ENCODE measurements at regions not wholly inside any gene's neighbourhood (a gene's known extent, or its start where the extent isn't known, plus 50 kb on each side); places are given as distances from the start of the nearest gene placed in this dataset.

- Mint-ChIP-seq H3K27me3 (ENCODE audit: low read depth) (no peaks in the 10 kb centered on the region), H3K27ac (no peak overlapping the region), H3K9me3 (peaks cover 29% of the 10 kb centered on the region), H3K4me1 (peaks cover 2% of the 10 kb centered on the region; the same call in 1 of the 2 replicates), H3K4me3 (no peak overlapping the region), H3K36me3 (peaks cover 38% of the 10 kb centered on the region)
- no peak for DNase-seq (ENCODE audit: low spot score)
- ChIA-PET POLR2A (no interaction called here), CTCF (no interaction called here)
- no peak for ATAC-seq
- TF ChIP-seq ATF6 (CRISPR knock-in tag; IDR thresholded peaks at IDR 0.05): no peak
- no peak for TF ChIP-seq GRHL2 (CRISPR knock-in tag; IDR thresholded peaks at IDR 0.05; ENCODE audit: insufficient replicate concordance, severe bottlenecking)
- TF ChIP-seq TCF7 (CRISPR knock-in tag; IDR thresholded peaks at IDR 0.05; ENCODE audit: low read depth): no peak
- TF ChIP-seq ZNF263 (CRISPR knock-in tag; IDR thresholded peaks at IDR 0.05; ENCODE audit: low read depth): no peak
Measured at GRCh38 chr7:130974169-130974568, 240.2 kb upstream of the KLF14 start.

- no peak for TF ChIP-seq IRF2 (CRISPR knock-in tag; IDR thresholded peaks at IDR 0.05; ENCODE audit: borderline replicate concordance, low read depth)
- no peak for TF ChIP-seq ZNF281 (CRISPR knock-in tag; IDR thresholded peaks at IDR 0.05)
- TF ChIP-seq JAZF1 (CRISPR knock-in tag; IDR thresholded peaks at IDR 0.05): no peak
- no peak for TF ChIP-seq RORB (CRISPR knock-in tag; IDR thresholded peaks at IDR 0.05)
- no peak for TF ChIP-seq ZNF416 (CRISPR knock-in tag; IDR thresholded peaks at IDR 0.05)
- TF ChIP-seq ZSCAN18 (CRISPR knock-in tag; IDR thresholded peaks at IDR 0.05): no peak
- no peak for TF ChIP-seq NR2C2 (CRISPR knock-in tag; IDR thresholded peaks at IDR 0.05)
- TF ChIP-seq SMAD4 (CRISPR knock-in tag; IDR thresholded peaks at IDR 0.05): no peak
- TF ChIP-seq NFYB (CRISPR knock-in tag; conservative IDR thresholded peaks at IDR 0.05; ENCODE audit: low read depth): no peak
- TF ChIP-seq HMGXB4 (CRISPR knock-in tag; IDR thresholded peaks at IDR 0.05): no peak
- TF ChIP-seq GRHL2 (CRISPR knock-in tag; IDR thresholded peaks at IDR 0.05; ENCODE audit: insufficient replicate concordance, severe bottlenecking): no peak
- no peak for TF ChIP-seq NFE2L1 (CRISPR knock-in tag; IDR thresholded peaks at IDR 0.05)
- Mint-ChIP-seq H3K27ac (no peak overlapping the region), H3K4me1 (peaks cover 4% of the 10 kb centered on the region; the same call in 1 of the 2 replicates), H3K9me3 (peaks cover 29% of the 10 kb centered on the region), H3K36me3 (peaks cover 38% of the 10 kb centered on the region), H3K4me3 (no peak overlapping the region), H3K27me3 (ENCODE audit: low read depth) (no peaks in the 10 kb centered on the region)
- ATAC-seq (no peak), DNase-seq (ENCODE audit: low spot score) (no peak)
- ChIA-PET POLR2A (no interaction called here), CTCF (no interaction called here)
Measured at GRCh38 chr7:130974794-130975193, 240.8 kb upstream of the KLF14 start.

GRCh38 chr7:130975731-130976130 is 241.7 kb upstream of the KLF14 start:
- Mint-ChIP-seq H3K36me3 (peaks cover 38% of the 10 kb centered on the region), H3K4me3 (no peak overlapping the region), H3K27me3 (ENCODE audit: low read depth) (no peaks in the 10 kb centered on the region), H3K9me3 (peaks cover 29% of the 10 kb centered on the region), H3K27ac (no peak overlapping the region; the same call in 1 of the 2 replicates), H3K4me1 (peaks cover 4% of the 10 kb centered on the region; the same call in 1 of the 2 replicates)
- POLR2A ChIA-PET: no interaction called here
- DNase-seq (ENCODE audit: low spot score) (no peak), ATAC-seq (no peak)
- CTCF ChIA-PET: no interaction called here
- TF ChIP-seq MYBL2 (CRISPR knock-in tag; IDR thresholded peaks at IDR 0.05): no peak
- TF ChIP-seq ZNF219 (CRISPR knock-in tag; IDR thresholded peaks at IDR 0.05; ENCODE audit: borderline replicate concordance): no peak
- TF ChIP-seq CTCF (IDR thresholded peaks at IDR 0.05): no peak
- TF ChIP-seq ATF1 (CRISPR knock-in tag; IDR thresholded peaks at IDR 0.05): no peak
- TF ChIP-seq ZNF423 (CRISPR knock-in tag; IDR thresholded peaks at IDR 0.05): no peak
- no peak for TF ChIP-seq EMX1 (CRISPR knock-in tag; IDR thresholded peaks at IDR 0.05)
- no peak for TF ChIP-seq MXD4 (CRISPR knock-in tag; IDR thresholded peaks at IDR 0.05; ENCODE audit: borderline replicate concordance)
- no peak for TF ChIP-seq SP1 (CRISPR knock-in tag; conservative IDR thresholded peaks at IDR 0.05)

Measured in WTC11 (cell line).